ENCODE measurements at regions not wholly inside any gene's neighbourhood (a gene's known extent, or its start where the extent isn't known, plus 50 kb on each side); places are given as distances from the start of the nearest gene placed in this dataset.
A peak's percentile ranks its signal among the peaks of the same experiment; 100 is the strongest.

- Mint-ChIP-seq H3K4me3 (ENCODE audit: low read depth) (no peak overlapping the region), H3K27me3 (peaks cover 26% of the 10 kb centered on the region), H3K9me3 (ENCODE audit: low read depth) (no peaks in the 10 kb centered on the region), H3K4me1 (ENCODE audit: low read depth) (no peaks in the 10 kb centered on the region), H3K27ac (no peak overlapping the region), H3K36me3 (ENCODE audit: insufficient read depth) (no peaks in the 10 kb centered on the region)
- no peak for TF ChIP-seq CTCF (IDR thresholded peaks at IDR 0.05; ENCODE audit: unreplicated experiment)
- DNase-seq (ENCODE audit: low spot score, unreplicated experiment) = no peak
Measured at GRCh38 chr16:73503093-73503492, 455.2 kb upstream of the ZFHX3 start.

- peaks cover 17% of the 10 kb centered on the region for H3K27me3 Mint-ChIP-seq
Measured at GRCh38 chr16:73499276-73499675, 451.3 kb upstream of the ZFHX3 start.

GRCh38 chr16:73485880-73486279 is 438.0 kb upstream of the ZFHX3 start:
- Mint-ChIP-seq H3K4me3 (ENCODE audit: low read depth) (no peak overlapping the region), H3K36me3 (ENCODE audit: insufficient read depth) (no peaks in the 10 kb centered on the region), H3K27me3 (peaks cover 55% of the 10 kb centered on the region), H3K27ac (no peak overlapping the region), H3K4me1 (ENCODE audit: low read depth) (peaks cover 9% of the 10 kb centered on the region), H3K9me3 (ENCODE audit: low read depth) (no peaks in the 10 kb centered on the region)
- TF ChIP-seq CTCF (IDR thresholded peaks at IDR 0.05; ENCODE audit: unreplicated experiment) = no peak
- no peak for DNase-seq (ENCODE audit: low spot score, unreplicated experiment)

More at GRCh38 chr16:73499276-73499675, 451.3 kb upstream of the ZFHX3 start:
- Mint-ChIP-seq H3K9me3 (ENCODE audit: low read depth) (no peaks in the 10 kb centered on the region), H3K27ac (no peak overlapping the region), H3K4me1 (ENCODE audit: low read depth) (no peaks in the 10 kb centered on the region), H3K36me3 (ENCODE audit: insufficient read depth) (no peaks in the 10 kb centered on the region), H3K4me3 (ENCODE audit: low read depth) (no peak overlapping the region)
- TF ChIP-seq CTCF (IDR thresholded peaks at IDR 0.05; ENCODE audit: unreplicated experiment) = no peak
- no peak for DNase-seq (ENCODE audit: low spot score, unreplicated experiment)

- no peak for DNase-seq (ENCODE audit: low spot score, unreplicated experiment)
- peak overlapping the region; percentile 3 for H3K4me3 Mint-ChIP-seq (ENCODE audit: low read depth)
- no peaks in the 10 kb centered on the region for H3K9me3 Mint-ChIP-seq (ENCODE audit: low read depth)
- peaks cover 9% of the 10 kb centered on the region for H3K4me1 Mint-ChIP-seq (ENCODE audit: low read depth)
- peaks cover 66% of the 10 kb centered on the region for H3K27me3 Mint-ChIP-seq
- no peaks in the 10 kb centered on the region for H3K36me3 Mint-ChIP-seq (ENCODE audit: insufficient read depth)
- no peak for TF ChIP-seq CTCF (IDR thresholded peaks at IDR 0.05; ENCODE audit: unreplicated experiment)
- H3K27ac Mint-ChIP-seq = no peak overlapping the region
Measured at GRCh38 chr16:73483934-73484711, 436.2 kb upstream of the ZFHX3 start.

- Mint-ChIP-seq H3K36me3 (ENCODE audit: insufficient read depth) (no peaks in the 10 kb centered on the region), H3K27ac (peak overlapping the region; percentile 53), H3K9me3 (ENCODE audit: low read depth) (no peaks in the 10 kb centered on the region), H3K4me1 (ENCODE audit: low read depth) (peaks cover 9% of the 10 kb centered on the region), H3K4me3 (ENCODE audit: low read depth) (peak overlapping the region; percentile 37), H3K27me3 (peaks cover 68% of the 10 kb centered on the region)
- DNase-seq (ENCODE audit: low spot score, unreplicated experiment) = no peak
- TF ChIP-seq CTCF (IDR thresholded peaks at IDR 0.05; ENCODE audit: unreplicated experiment) = no peak
Measured at GRCh38 chr16:73483076-73483791, 435.3 kb upstream of the ZFHX3 start.
